ENCODE measurements at regions not wholly inside any gene's neighbourhood (a gene's known extent, or its start where the extent isn't known, plus 50 kb on each side); places are given as distances from the start of the nearest gene placed in this dataset.

DNA sequence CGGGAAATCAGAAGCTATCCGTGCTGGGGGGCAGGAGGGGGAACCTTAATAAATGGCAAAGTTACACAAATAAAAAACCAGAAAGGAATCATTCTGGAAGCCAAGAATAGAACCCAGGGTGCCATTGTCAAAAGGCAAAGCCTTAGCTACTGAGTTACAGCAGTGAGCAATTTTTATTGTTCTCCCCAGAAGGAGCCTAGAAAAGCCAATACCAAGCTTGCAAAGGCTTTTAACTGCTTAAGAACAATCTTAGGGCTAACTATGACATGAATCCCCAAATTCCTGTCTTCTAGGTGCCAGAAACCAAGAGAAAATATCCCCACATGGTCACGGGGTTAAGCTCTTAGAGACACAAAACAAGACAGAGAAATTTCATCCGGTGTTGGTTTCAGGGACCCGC is 482.7 kb downstream of the CCSER2 start:
- TF ChIP-seq, protein P1, sequence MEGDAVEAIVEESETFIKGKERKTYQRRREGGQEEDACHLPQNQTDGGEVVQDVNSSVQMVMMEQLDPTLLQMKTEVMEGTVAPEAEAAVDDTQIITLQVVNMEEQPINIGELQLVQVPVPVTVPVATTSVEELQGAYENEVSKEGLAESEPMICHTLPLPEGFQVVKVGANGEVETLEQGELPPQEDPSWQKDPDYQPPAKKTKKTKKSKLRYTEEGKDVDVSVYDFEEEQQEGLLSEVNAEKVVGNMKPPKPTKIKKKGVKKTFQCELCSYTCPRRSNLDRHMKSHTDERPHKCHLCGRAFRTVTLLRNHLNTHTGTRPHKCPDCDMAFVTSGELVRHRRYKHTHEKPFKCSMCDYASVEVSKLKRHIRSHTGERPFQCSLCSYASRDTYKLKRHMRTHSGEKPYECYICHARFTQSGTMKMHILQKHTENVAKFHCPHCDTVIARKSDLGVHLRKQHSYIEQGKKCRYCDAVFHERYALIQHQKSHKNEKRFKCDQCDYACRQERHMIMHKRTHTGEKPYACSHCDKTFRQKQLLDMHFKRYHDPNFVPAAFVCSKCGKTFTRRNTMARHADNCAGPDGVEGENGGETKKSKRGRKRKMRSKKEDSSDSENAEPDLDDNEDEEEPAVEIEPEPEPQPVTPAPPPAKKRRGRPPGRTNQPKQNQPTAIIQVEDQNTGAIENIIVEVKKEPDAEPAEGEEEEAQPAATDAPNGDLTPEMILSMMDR (conservative IDR thresholded peaks at IDR 0.05; ENCODE audit: low read depth, low read length) = no peak
- no peak for TF ChIP-seq EZH2 (IDR thresholded peaks at IDR 0.05; ENCODE audit: borderline replicate concordance, low read depth, low read length, poor library complexity, severe bottlenecking)
- BruUV-seq (replicated peaks) = no TSS peak
- Histone ChIP-seq H3K27me3 (replicated peaks; ENCODE audit: insufficient read depth, low read depth, low read length, poor library complexity) (peaks cover 17% of the 10 kb centered on the region), H3K36me3 (ENCODE audit: insufficient read depth, low read length, poor library complexity, severe bottlenecking) (no peaks in the 10 kb centered on the region), H3K9me3 (ENCODE audit: low read depth, low read length, poor library complexity, severe bottlenecking) (no peaks in the 10 kb centered on the region), H3K4me3 (ENCODE audit: low read depth, low read length, poor library complexity, severe bottlenecking) (no peak overlapping the region), H3K4me1 (ENCODE audit: insufficient read depth, low read length, poor library complexity, severe bottlenecking) (no peaks in the 10 kb centered on the region), H3K27ac (ENCODE audit: low read depth, low read length, poor library complexity, severe bottlenecking) (no peak overlapping the region)
- CTCF ChIA-PET = no interaction called here
- intact Hi-C loops (cut with micrococcal nuclease; ENCODE audit: unreplicated experiment) = no loop called here
- POLR2A ChIA-PET (ENCODE audit: low non-redundant PET) = no interaction called here
- no peak for DNase-seq (ENCODE audit: low spot score)

DNA sequence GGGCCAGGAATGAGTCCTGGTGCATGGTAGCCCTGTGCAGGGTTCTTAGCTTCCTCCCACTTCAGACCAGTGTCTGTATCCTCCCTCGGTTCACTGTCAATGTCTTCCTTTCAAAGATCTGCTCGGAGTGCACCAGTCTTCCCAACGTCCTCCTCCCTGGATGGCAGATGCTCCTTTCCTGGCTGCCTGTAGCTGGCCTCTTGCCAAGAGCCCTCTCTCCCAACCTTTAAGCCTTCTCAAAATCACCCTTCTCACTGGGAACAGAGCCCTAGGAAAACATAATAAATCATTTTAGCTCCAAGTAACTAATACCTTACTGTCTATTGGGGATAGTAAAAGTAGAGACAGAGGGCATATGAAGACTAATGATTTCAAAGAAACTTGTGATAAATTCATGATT is 490.6 kb downstream of the CCSER2 start:
- TF ChIP-seq, protein P1 (conservative IDR thresholded peaks at IDR 0.05; ENCODE audit: low read depth, low read length) = no peak
- no peak for TF ChIP-seq EZH2 (IDR thresholded peaks at IDR 0.05; ENCODE audit: borderline replicate concordance, low read depth, low read length, poor library complexity, severe bottlenecking)
- DNase-seq (ENCODE audit: low spot score) = no peak
- Histone ChIP-seq H3K4me1 (ENCODE audit: insufficient read depth, low read length, poor library complexity, severe bottlenecking) (no peaks in the 10 kb centered on the region), H3K4me3 (ENCODE audit: low read depth, low read length, poor library complexity, severe bottlenecking) (no peak overlapping the region), H3K9me3 (ENCODE audit: low read depth, low read length, poor library complexity, severe bottlenecking) (no peaks in the 10 kb centered on the region), H3K27ac (ENCODE audit: low read depth, low read length, poor library complexity, severe bottlenecking) (no peak overlapping the region), H3K27me3 (replicated peaks; ENCODE audit: insufficient read depth, low read depth, low read length, poor library complexity) (peaks cover 5% of the 10 kb centered on the region), H3K36me3 (ENCODE audit: insufficient read depth, low read length, poor library complexity, severe bottlenecking) (no peaks in the 10 kb centered on the region)
- intact Hi-C loops (cut with micrococcal nuclease; ENCODE audit: unreplicated experiment) = no loop called here
- BruUV-seq (replicated peaks) = no TSS peak
- CTCF ChIA-PET = no interaction called here
- POLR2A ChIA-PET (ENCODE audit: low non-redundant PET) = no interaction called here

DNA sequence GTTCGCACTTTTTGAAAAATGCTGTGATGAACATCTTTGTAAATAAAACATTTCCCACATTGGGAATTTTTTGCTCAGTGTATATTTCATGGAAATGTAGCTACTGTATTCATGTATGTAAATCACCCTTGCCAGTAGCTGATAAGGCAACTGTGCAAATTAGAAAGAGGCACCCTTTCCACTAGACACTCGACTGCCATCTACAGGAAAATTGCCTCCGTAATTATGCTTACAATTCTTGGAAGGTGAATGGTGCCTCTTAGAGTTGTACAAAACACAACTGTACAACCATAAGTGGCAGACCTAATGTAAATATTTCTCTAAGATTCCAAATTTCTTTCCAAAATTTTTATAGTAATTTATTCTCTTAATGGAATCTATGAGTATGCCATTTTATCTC is 491.7 kb downstream of the CCSER2 start:
- TF ChIP-seq EZH2 (IDR thresholded peaks at IDR 0.05; ENCODE audit: borderline replicate concordance, low read depth, low read length, poor library complexity, severe bottlenecking) = no peak
- TF ChIP-seq, protein P1 (conservative IDR thresholded peaks at IDR 0.05; ENCODE audit: low read depth, low read length) = peak; percentile 54
- H3K4me1 ChIP-seq (ENCODE audit: insufficient read depth, low read length, poor library complexity, severe bottlenecking) = no peaks in the 10 kb centered on the region

More for the DNA sequence above, 491.7 kb downstream of the CCSER2 start:
- BruUV-seq (replicated peaks) = no TSS peak
- Histone ChIP-seq H3K4me3 (ENCODE audit: low read depth, low read length, poor library complexity, severe bottlenecking) (no peak overlapping the region), H3K27me3 (replicated peaks; ENCODE audit: insufficient read depth, low read depth, low read length, poor library complexity) (no peaks in the 10 kb centered on the region), H3K9me3 (ENCODE audit: low read depth, low read length, poor library complexity, severe bottlenecking) (no peaks in the 10 kb centered on the region), H3K36me3 (ENCODE audit: insufficient read depth, low read length, poor library complexity, severe bottlenecking) (no peaks in the 10 kb centered on the region), H3K27ac (ENCODE audit: low read depth, low read length, poor library complexity, severe bottlenecking) (no peak overlapping the region)
- DNase-seq (ENCODE audit: low spot score) = peak; percentile 52
- CTCF ChIA-PET = no interaction called here
- POLR2A ChIA-PET (ENCODE audit: low non-redundant PET) = no interaction called here
- intact Hi-C loops (cut with micrococcal nuclease; ENCODE audit: unreplicated experiment) = no loop called here
